ENCODE measurements at regions not wholly inside any gene's neighbourhood (a gene's known extent, or its start where the extent isn't known, plus 50 kb on each side); places are given as distances from the start of the nearest gene placed in this dataset.

DNA sequence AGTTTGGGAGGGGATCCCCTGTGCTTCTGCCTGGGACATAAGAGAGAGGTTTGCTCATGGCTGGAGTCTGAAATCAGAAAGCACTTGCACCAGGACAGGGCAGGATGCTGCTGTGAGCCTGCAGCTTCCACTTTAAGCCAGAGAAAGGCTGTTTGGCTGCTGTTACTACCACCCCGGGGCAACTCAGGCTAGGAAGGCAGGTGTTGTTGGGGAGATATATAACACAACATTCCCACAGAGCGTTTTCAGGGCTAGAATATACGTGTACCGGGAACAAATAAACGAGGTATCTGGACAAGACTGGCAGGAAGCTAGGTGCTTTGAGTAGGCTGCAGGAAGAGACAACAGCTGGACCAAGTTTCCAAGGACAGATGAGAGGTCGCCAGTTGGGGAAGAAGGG lies 313.3 kb upstream of the CCL2 start:
- Histone ChIP-seq H3K9ac (ENCODE audit: low read depth, low read length) (no peak overlapping the region), H3K9me3 (ENCODE audit: control insufficient read depth, insufficient read depth, low read length) (no peaks in the 10 kb centered on the region), H3K4me1 (ENCODE audit: control insufficient read depth, insufficient read depth, low read length) (peaks cover 3% of the 10 kb centered on the region), H3K36me3 (ENCODE audit: control insufficient read depth, insufficient read depth, low read length) (no peaks in the 10 kb centered on the region), H3K4me3 (ENCODE audit: low read depth, low read length) (no peak overlapping the region), H3K27me3 (ENCODE audit: control insufficient read depth, insufficient read depth, low read length) (no peaks in the 10 kb centered on the region)

GRCh38 chr17:33942414-33942813 lies 312.7 kb upstream of the CCL2 start:
- no peak overlapping the region for H3K9ac ChIP-seq (ENCODE audit: low read depth, low read length)
- peaks cover 3% of the 10 kb centered on the region for H3K4me1 ChIP-seq (ENCODE audit: control insufficient read depth, insufficient read depth, low read length)

DNA sequence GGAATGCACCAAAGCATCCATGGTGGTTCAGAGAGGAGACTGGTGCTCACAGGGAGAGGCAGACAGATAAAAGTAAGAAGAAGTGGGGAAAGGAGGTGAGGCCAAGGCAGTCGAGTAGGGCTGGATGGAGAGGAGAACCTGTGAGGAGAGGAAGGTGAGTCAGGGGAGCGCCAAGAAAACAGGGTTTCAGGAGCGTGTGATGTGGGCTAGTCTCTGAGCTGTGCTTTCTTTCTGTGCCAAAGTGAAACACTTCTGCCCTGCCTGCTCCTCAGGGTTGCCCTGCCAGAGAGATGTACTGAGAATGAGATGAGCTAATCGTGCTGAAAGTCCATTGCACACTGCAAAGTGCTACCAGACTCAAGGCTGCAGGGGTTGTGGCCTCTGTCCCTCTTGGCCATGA lies 310.7 kb upstream of the CCL2 start:
- Histone ChIP-seq H3K9ac (ENCODE audit: low read depth, low read length) (no peak overlapping the region), H3K4me3 (ENCODE audit: low read depth, low read length) (no peak overlapping the region), H3K36me3 (ENCODE audit: control insufficient read depth, insufficient read depth, low read length) (no peaks in the 10 kb centered on the region), H3K4me1 (ENCODE audit: control insufficient read depth, insufficient read depth, low read length) (no peaks in the 10 kb centered on the region), H3K9me3 (ENCODE audit: control insufficient read depth, insufficient read depth, low read length) (no peaks in the 10 kb centered on the region), H3K27me3 (ENCODE audit: control insufficient read depth, insufficient read depth, low read length) (peaks cover 2% of the 10 kb centered on the region)

More at GRCh38 chr17:33942414-33942813, 312.7 kb upstream of the CCL2 start:
- Histone ChIP-seq H3K9me3 (ENCODE audit: control insufficient read depth, insufficient read depth, low read length) (no peaks in the 10 kb centered on the region), H3K4me3 (ENCODE audit: low read depth, low read length) (no peak overlapping the region), H3K27me3 (ENCODE audit: control insufficient read depth, insufficient read depth, low read length) (no peaks in the 10 kb centered on the region), H3K36me3 (ENCODE audit: control insufficient read depth, insufficient read depth, low read length) (no peaks in the 10 kb centered on the region)

GRCh38 chr17:33944826-33945225 lies 310.3 kb upstream of the CCL2 start:
- H3K36me3 ChIP-seq (ENCODE audit: control insufficient read depth, insufficient read depth, low read length), result no peaks in the 10 kb centered on the region
- no peaks in the 10 kb centered on the region for H3K4me1 ChIP-seq (ENCODE audit: control insufficient read depth, insufficient read depth, low read length)
- H3K9ac ChIP-seq (ENCODE audit: low read depth, low read length), result no peak overlapping the region
- H3K9me3 ChIP-seq (ENCODE audit: control insufficient read depth, insufficient read depth, low read length), result no peaks in the 10 kb centered on the region
- peaks cover 2% of the 10 kb centered on the region for H3K27me3 ChIP-seq (ENCODE audit: control insufficient read depth, insufficient read depth, low read length)
- no peak overlapping the region for H3K4me3 ChIP-seq (ENCODE audit: low read depth, low read length)

- no peaks in the 10 kb centered on the region for H3K36me3 ChIP-seq (ENCODE audit: control insufficient read depth, insufficient read depth, low read length)
- no peaks in the 10 kb centered on the region for H3K9me3 ChIP-seq (ENCODE audit: control insufficient read depth, insufficient read depth, low read length)
- H3K4me1 ChIP-seq (ENCODE audit: control insufficient read depth, insufficient read depth, low read length), result no peaks in the 10 kb centered on the region
- no peak overlapping the region for H3K4me3 ChIP-seq (ENCODE audit: low read depth, low read length)
- H3K9ac ChIP-seq (ENCODE audit: low read depth, low read length), result no peak overlapping the region
- peaks cover 2% of the 10 kb centered on the region for H3K27me3 ChIP-seq (ENCODE audit: control insufficient read depth, insufficient read depth, low read length)
Measured at GRCh38 chr17:33945646-33946546, 309.2 kb upstream of the CCL2 start.

DNA sequence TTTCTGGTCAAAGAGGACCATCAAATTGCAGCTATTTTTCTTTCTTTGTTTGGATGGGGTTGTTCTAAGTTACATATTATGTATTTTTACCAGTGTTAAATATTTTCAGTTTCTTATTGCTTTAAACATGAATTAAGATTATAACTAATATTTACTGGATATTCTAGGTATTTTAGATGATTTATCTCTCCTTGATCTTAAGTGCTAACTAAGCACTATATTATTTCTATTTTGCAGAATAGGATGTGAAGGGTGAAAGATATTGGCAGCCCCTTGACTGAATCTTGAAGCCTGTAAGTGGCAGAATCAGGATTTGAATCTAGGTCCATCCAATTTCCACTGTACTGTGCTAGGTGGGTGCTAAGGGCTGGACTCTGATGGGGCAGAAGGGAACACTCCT lies 307.3 kb upstream of the CCL2 start:
- Histone ChIP-seq H3K36me3 (ENCODE audit: control insufficient read depth, insufficient read depth, low read length) (no peaks in the 10 kb centered on the region), H3K9ac (ENCODE audit: low read depth, low read length) (no peak overlapping the region)

DNA sequence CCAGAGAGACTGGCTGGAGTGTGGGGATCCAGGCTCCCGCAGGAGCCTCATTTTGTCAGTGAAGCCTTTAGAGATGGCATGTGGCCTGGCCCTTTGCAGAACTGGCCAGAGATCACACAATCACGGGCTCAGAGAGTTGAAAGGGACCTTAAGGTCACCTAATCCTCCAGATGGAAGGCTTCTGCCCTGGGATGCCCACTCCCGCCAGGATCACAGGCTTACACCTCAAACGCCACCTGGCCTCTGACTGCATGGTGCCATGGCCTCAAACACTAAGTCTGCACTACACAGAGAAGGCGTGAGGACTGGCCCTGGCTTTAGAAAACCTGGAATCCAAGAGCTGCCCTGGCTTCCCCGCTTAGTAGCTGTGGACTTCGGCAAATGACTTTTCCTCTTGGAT lies 306.8 kb upstream of the CCL2 start:
- Histone ChIP-seq H3K9me3 (ENCODE audit: control insufficient read depth, insufficient read depth, low read length) (no peaks in the 10 kb centered on the region), H3K36me3 (ENCODE audit: control insufficient read depth, insufficient read depth, low read length) (no peaks in the 10 kb centered on the region), H3K9ac (ENCODE audit: low read depth, low read length) (no peak overlapping the region), H3K27me3 (ENCODE audit: control insufficient read depth, insufficient read depth, low read length) (peaks cover 2% of the 10 kb centered on the region), H3K4me1 (ENCODE audit: control insufficient read depth, insufficient read depth, low read length) (no peaks in the 10 kb centered on the region), H3K4me3 (ENCODE audit: low read depth, low read length) (no peak overlapping the region)

More for the DNA sequence above, 307.3 kb upstream of the CCL2 start:
- H3K9me3 ChIP-seq (ENCODE audit: control insufficient read depth, insufficient read depth, low read length), result no peaks in the 10 kb centered on the region
- no peaks in the 10 kb centered on the region for H3K4me1 ChIP-seq (ENCODE audit: control insufficient read depth, insufficient read depth, low read length)
- H3K27me3 ChIP-seq (ENCODE audit: control insufficient read depth, insufficient read depth, low read length), result peaks cover 2% of the 10 kb centered on the region
- no peak overlapping the region for H3K4me3 ChIP-seq (ENCODE audit: low read depth, low read length)

- Histone ChIP-seq H3K4me3 (ENCODE audit: low read depth, low read length) (no peak overlapping the region), H3K27me3 (ENCODE audit: control insufficient read depth, insufficient read depth, low read length) (peaks cover 2% of the 10 kb centered on the region), H3K9ac (ENCODE audit: low read depth, low read length) (no peak overlapping the region), H3K4me1 (ENCODE audit: control insufficient read depth, insufficient read depth, low read length) (no peaks in the 10 kb centered on the region), H3K36me3 (ENCODE audit: control insufficient read depth, insufficient read depth, low read length) (no peaks in the 10 kb centered on the region), H3K9me3 (ENCODE audit: control insufficient read depth, insufficient read depth, low read length) (no peaks in the 10 kb centered on the region)
Measured at GRCh38 chr17:33949100-33949499, 306.0 kb upstream of the CCL2 start.

GRCh38 chr17:33950061-33950460 lies 305.0 kb upstream of the CCL2 start:
- no peaks in the 10 kb centered on the region for H3K36me3 ChIP-seq (ENCODE audit: control insufficient read depth, insufficient read depth, low read length)
- H3K4me1 ChIP-seq (ENCODE audit: control insufficient read depth, insufficient read depth, low read length), result no peaks in the 10 kb centered on the region
- no peak overlapping the region for H3K4me3 ChIP-seq (ENCODE audit: low read depth, low read length)

GRCh38 chr17:33952425-33952824 lies 302.7 kb upstream of the CCL2 start:
- H3K9ac ChIP-seq (ENCODE audit: low read depth, low read length), result no peak overlapping the region
- H3K27me3 ChIP-seq (ENCODE audit: control insufficient read depth, insufficient read depth, low read length), result peaks cover 2% of the 10 kb centered on the region
- no peak overlapping the region for H3K4me3 ChIP-seq (ENCODE audit: low read depth, low read length)
- no peaks in the 10 kb centered on the region for H3K36me3 ChIP-seq (ENCODE audit: control insufficient read depth, insufficient read depth, low read length)
- no peaks in the 10 kb centered on the region for H3K9me3 ChIP-seq (ENCODE audit: control insufficient read depth, insufficient read depth, low read length)
- no peaks in the 10 kb centered on the region for H3K4me1 ChIP-seq (ENCODE audit: control insufficient read depth, insufficient read depth, low read length)

More at GRCh38 chr17:33950061-33950460, 305.0 kb upstream of the CCL2 start:
- Histone ChIP-seq H3K9me3 (ENCODE audit: control insufficient read depth, insufficient read depth, low read length) (no peaks in the 10 kb centered on the region), H3K27me3 (ENCODE audit: control insufficient read depth, insufficient read depth, low read length) (peaks cover 2% of the 10 kb centered on the region), H3K9ac (ENCODE audit: low read depth, low read length) (no peak overlapping the region)

- H3K9ac ChIP-seq (ENCODE audit: low read depth, low read length), result no peak overlapping the region
- no peak overlapping the region for H3K4me3 ChIP-seq (ENCODE audit: low read depth, low read length)
- H3K27me3 ChIP-seq (ENCODE audit: control insufficient read depth, insufficient read depth, low read length), result no peaks in the 10 kb centered on the region
- H3K9me3 ChIP-seq (ENCODE audit: control insufficient read depth, insufficient read depth, low read length), result peaks cover 3% of the 10 kb centered on the region
- H3K36me3 ChIP-seq (ENCODE audit: control insufficient read depth, insufficient read depth, low read length), result no peaks in the 10 kb centered on the region
- no peaks in the 10 kb centered on the region for H3K4me1 ChIP-seq (ENCODE audit: control insufficient read depth, insufficient read depth, low read length)
Measured at GRCh38 chr17:33954597-33954996, 300.5 kb upstream of the CCL2 start.

GRCh38 chr17:33955461-33955860 lies 299.6 kb upstream of the CCL2 start:
- Histone ChIP-seq H3K36me3 (ENCODE audit: control insufficient read depth, insufficient read depth, low read length) (no peaks in the 10 kb centered on the region), H3K9ac (ENCODE audit: low read depth, low read length) (no peak overlapping the region), H3K9me3 (ENCODE audit: control insufficient read depth, insufficient read depth, low read length) (peaks cover 3% of the 10 kb centered on the region), H3K4me3 (ENCODE audit: low read depth, low read length) (no peak overlapping the region), H3K27me3 (ENCODE audit: control insufficient read depth, insufficient read depth, low read length) (no peaks in the 10 kb centered on the region), H3K4me1 (ENCODE audit: control insufficient read depth, insufficient read depth, low read length) (no peaks in the 10 kb centered on the region)
